ENCODE measurements at regions not wholly inside any gene's neighbourhood (a gene's known extent, or its start where the extent isn't known, plus 50 kb on each side); places are given as distances from the start of the nearest gene placed in this dataset.
"Not testable (repeated sequence)": the region's sequence is repeated elsewhere in the genome, so short reads cannot be mapped to it uniquely, and the experiment has no call there.

DNA sequence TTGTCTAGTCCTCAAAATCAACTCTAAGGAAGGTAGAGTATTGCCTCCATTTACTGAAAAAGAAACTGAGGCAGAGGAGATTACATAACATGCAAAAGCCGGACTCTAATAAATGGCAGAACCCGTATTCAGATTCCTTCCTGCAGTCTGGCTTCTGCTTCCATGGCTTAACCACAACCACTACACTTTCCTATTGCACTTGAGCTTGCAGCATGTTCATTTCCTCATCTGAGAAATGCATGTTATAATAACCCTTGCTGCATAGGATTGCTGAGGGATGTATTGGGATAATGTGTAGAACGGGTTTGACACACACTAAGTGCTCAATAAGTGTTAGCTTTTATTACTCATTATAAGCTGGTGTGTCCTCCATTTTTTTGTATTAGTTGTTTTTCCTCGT lies 87.9 kb upstream of the GDNF start:
- H3K4me1 ChIP-seq (ENCODE audit: control insufficient read depth, insufficient read depth, low read length); intact Hi-C loops (cut with micrococcal nuclease); H3K4me3 ChIP-seq (ENCODE audit: insufficient read depth, low read depth, low read length); H3K9ac ChIP-seq (ENCODE audit: low read depth, low read length); POLR2A ChIA-PET (ENCODE audit: unreplicated experiment); H4K20me1 ChIP-seq (ENCODE audit: insufficient read depth, low read length); H3K14ac ChIP-seq (replicated peaks; ENCODE audit: low read depth, low read length); H2BK20ac ChIP-seq (ENCODE audit: low read depth, low read length); in situ Hi-C loops (cut with MboI; ENCODE audit: low sequenced_read_pairs); ATAC-seq (ENCODE audit: low read depth); H4K91ac ChIP-seq (ENCODE audit: insufficient read depth, low read depth, low read length); BruUV-seq (replicated peaks); H3K9me1 ChIP-seq (ENCODE audit: insufficient read depth, low read length); H4K5ac ChIP-seq (ENCODE audit: low read depth, low read length); H2BK15ac ChIP-seq (ENCODE audit: low read depth, low read length); H4K8ac ChIP-seq (ENCODE audit: low read depth in 2 of 2, low read length in 2 of 2); H3K79me1 ChIP-seq (ENCODE audit: low read depth in 1 of 2, low read length in 2 of 2); H3K56ac ChIP-seq (ENCODE audit: extremely low read depth, insufficient read depth, low read length); H2AK9ac ChIP-seq (replicated peaks; ENCODE audit: low read depth, low read length, poor library complexity); H3K18ac ChIP-seq (ENCODE audit: low read depth, low read length); H3K4me2 ChIP-seq (ENCODE audit: low read depth, low read length); H3K23ac ChIP-seq (ENCODE audit: low read depth, low read length); H3K36me3 ChIP-seq (ENCODE audit: control insufficient read depth, insufficient read depth, low read length); H3K4ac ChIP-seq (ENCODE audit: low read depth, low read length); H3K27ac ChIP-seq (ENCODE audit: insufficient read depth, low read length); H2AFZ ChIP-seq (replicated peaks; ENCODE audit: low read length, poor library complexity); CTCF ChIA-PET; H2BK120ac ChIP-seq (ENCODE audit: low read depth, low read length); H3K9me3 ChIP-seq (ENCODE audit: control insufficient read depth, insufficient read depth, low read length); DNase-seq; H2BK5ac ChIP-seq (ENCODE audit: low read depth, low read length, poor library complexity, severe bottlenecking); H2AK5ac ChIP-seq (ENCODE audit: low read depth, low read length); dilution Hi-C loops (cut with HindIII; ENCODE audit: low sequenced_read_pairs, unreplicated experiment): not testable (repeated sequence)
- WGBS, 2 experiments (ENCODE audit: extremely low coverage in 2 of 2, insufficient read length in 1 of 2): no CpG with 5 or more reads among the region's 4 CpGs
- peaks cover 23% of the 10 kb centered on the region for H3K27me3 ChIP-seq (ENCODE audit: control insufficient read depth, insufficient read depth, low read length)
